HAP-1 (cell line): ENCODE measurements at regions not wholly inside any gene's neighbourhood (a gene's known extent, or its start where the extent isn't known, plus 50 kb on each side); places are given as distances from the start of the nearest gene placed in this dataset.

Experiments
- DNase-seq, 2 experiments: peaks; one replicate each; pipeline ENCODE4 v3.0.0-alpha.2; 2016 to 2020; ENCODE audit warnings: low spot score in 2 of 2
- H3K27me3 ChIP-seq: fragments of 250-450 bp; sonication (Bioruptor Pico); 2 replicates; pipeline ENCODE4 v1.5.1; 2020; ENCODE audit warnings: low read depth, mild to moderate bottlenecking, moderate library complexity
- H3K36me3 ChIP-seq: fragments of 250-450 bp; sonication (Bioruptor Pico); replicated peaks from 2 replicates; pipeline ENCODE4 v1.5.1; 2020; ENCODE audit warnings: mild to moderate bottlenecking
- H3K4me1 ChIP-seq: fragments of 250-450 bp; sonication (Bioruptor Pico); 2 replicates; pipeline ENCODE4 v1.5.1; 2020; ENCODE audit warnings: mild to moderate bottlenecking
- H3K4me3 ChIP-seq: fragments of 250-450 bp; sonication (Bioruptor Pico); 2 replicates; pipeline ENCODE4 v1.5.1; 2020; ENCODE audit warnings: mild to moderate bottlenecking, moderate library complexity
- H3K9me3 ChIP-seq: fragments of 250-450 bp; sonication (Bioruptor Pico); 2 replicates; pipeline ENCODE4 v1.5.1; 2020; ENCODE audit warnings: mild to moderate bottlenecking, moderate library complexity
- in situ Hi-C: fragments of 300-500 bp; cut with MboI; formaldehyde crosslinking; loops from 3 replicates; pipeline ENCODE4 v1.14.3; 2020; ENCODE audit warnings: low sequenced_read_pairs, inconsistent platforms, mixed read lengths

DNA sequence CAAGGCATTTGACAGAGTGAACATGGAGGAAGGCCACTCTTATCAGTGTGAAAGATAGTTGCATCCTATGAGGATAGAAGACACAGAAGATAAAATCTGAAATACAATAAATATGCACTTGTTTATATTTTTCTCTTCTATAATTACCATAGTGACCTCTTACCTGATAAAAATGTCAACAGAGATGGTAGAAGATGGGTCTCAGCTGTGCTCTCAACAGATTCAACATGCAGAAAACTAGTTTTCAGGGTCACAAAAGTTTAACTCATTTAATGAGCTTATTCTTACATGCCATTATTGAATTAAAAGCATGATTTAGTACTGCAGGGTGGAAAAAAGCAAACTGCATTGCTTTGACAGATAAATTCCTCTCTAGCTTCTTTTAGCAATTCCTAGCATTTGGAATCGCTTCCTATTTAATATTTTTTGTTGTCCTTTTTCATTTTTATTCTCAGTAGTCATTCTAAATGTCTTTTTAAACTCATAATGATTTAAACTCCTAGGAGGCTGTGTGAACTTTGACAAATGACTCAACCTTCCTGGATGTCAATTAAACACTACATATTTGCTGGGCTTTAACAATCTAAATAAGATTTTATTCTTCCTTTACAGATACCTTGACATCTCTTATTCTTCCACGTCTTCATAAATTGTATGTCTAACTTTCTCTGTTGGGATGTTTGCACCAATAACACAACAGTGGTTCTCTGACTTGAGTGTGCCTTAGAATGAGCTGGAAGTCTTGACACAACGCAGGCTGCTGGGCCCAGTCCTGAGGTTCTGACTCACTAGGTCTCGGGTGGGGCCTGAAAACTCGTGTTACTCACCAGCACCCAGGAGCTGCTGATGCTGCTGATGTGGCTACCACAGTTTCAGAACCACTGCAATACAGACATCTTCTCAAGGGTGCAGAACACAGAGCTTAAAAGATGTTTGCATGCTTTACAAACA is 565.5 kb upstream of the IGFBP3 start:
- H3K4me1 ChIP-seq: no peaks in the 10 kb centered on the region
- no peak overlapping the region for H3K4me3 ChIP-seq
- in situ Hi-C loops: no loop called here
- H3K27me3 ChIP-seq: no peaks in the 10 kb centered on the region
- no peak for DNase-seq
- H3K9me3 ChIP-seq: peaks cover 3% of the 10 kb centered on the region; the same call in 1 of the 2 replicates
- no peaks in the 10 kb centered on the region for H3K36me3 ChIP-seq

DNA sequence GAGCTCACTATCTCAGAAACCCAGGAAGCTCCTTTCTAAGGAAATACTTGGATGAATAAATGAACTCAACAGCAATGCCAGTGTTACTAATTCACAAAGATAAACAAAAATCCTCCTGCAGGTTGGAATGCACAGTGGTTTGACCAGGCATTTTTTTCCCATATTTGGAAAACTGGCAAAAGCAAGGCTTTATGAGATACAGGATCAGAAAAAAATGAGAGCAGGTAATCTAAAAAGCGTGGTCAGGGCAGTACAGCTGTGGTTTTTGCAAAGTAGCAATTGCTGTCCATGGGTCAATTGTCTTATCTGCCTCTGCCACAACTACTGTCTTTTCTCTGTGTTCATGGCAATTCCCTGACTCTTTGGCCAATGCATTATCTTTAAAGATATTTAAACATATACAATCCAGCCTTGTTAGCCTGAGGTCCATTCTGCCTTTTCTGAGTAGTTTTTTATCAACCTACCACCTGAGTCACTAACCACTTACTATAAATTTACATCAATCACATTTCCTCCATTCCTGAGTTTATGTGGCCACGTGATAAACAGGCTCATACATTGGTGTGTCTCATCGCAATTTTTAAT is 564.5 kb upstream of the IGFBP3 start:
- H3K27me3 ChIP-seq: no peaks in the 10 kb centered on the region
- no peak overlapping the region for H3K4me3 ChIP-seq
- in situ Hi-C loops: no loop called here
- H3K4me1 ChIP-seq: no peaks in the 10 kb centered on the region
- no peak for DNase-seq
- H3K9me3 ChIP-seq: no peaks in the 10 kb centered on the region
- H3K36me3 ChIP-seq: no peaks in the 10 kb centered on the region

DNA sequence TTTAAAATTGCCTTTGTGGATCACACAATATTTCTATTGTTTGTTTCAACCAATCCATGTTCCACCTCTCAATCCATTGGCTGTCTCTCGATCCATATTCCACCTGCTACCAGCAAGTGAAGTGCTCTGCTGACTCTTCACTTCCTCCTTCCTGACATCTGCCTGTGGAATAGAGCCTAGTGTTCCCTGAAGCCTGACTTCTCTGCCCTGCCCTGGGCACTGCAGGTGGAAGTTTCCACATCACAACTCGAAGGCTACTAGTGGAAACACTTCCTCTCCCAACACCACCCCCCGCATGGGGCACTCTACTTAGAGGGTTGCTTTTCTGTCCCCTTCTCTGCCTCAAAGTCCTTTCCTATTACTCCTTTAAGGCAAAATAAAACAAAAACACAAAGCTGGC is 563.8 kb upstream of the IGFBP3 start:
- H3K4me3 ChIP-seq: no peak overlapping the region
- no peaks in the 10 kb centered on the region for H3K9me3 ChIP-seq
- no peaks in the 10 kb centered on the region for H3K27me3 ChIP-seq
- H3K4me1 ChIP-seq: no peaks in the 10 kb centered on the region
- H3K36me3 ChIP-seq: no peaks in the 10 kb centered on the region
- DNase-seq: no peak
- in situ Hi-C loops: no loop called here

DNA sequence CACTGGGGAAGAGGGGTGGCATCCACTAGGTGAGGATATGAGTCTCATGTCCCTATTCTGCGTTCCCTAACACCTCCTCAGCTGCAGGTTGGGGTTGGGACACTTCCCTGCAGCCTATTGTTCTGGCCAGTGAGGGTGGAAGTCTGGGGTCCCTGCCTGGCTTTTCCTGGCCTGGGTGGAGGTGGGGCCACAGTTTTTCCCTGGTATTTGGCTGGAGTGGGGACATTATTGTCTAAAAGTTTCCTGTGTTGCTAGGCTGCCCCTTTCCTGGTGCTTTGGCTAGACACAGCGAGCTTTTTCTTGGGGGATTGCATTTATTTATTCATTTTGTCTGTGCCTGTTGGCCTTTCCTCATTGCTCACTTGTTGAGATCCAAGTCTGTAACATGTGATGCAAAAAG is 559.5 kb upstream of the IGFBP3 start:
- Histone ChIP-seq H3K9me3 (no peaks in the 10 kb centered on the region), H3K36me3 (no peaks in the 10 kb centered on the region), H3K4me3 (no peak overlapping the region), H3K4me1 (no peaks in the 10 kb centered on the region), H3K27me3 (no peaks in the 10 kb centered on the region)
- in situ Hi-C loops: no loop called here
- no peak for DNase-seq

DNA sequence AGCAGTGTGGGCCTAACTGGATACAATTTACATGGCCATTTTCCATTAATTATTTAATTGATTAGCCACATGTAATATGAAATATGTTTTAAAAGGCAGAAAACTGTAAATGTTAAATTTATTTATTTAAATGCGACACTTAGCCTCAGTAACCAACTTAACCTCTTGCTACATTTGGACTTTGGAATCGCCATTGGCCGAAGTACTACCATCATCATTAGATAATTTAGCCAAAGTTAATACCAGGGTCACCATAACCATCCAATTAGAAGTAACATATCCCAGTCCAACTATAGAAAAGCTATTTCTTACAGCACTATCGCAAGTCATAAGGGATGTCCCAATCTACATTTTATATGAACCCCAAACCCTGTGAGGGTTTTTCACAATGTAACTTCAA is 558.6 kb upstream of the IGFBP3 start:
- H3K4me3 ChIP-seq: no peak overlapping the region
- no peaks in the 10 kb centered on the region for H3K9me3 ChIP-seq
- H3K27me3 ChIP-seq: no peaks in the 10 kb centered on the region
- H3K36me3 ChIP-seq: no peaks in the 10 kb centered on the region
- no peaks in the 10 kb centered on the region for H3K4me1 ChIP-seq
- in situ Hi-C loops: no loop called here
- DNase-seq: no peak

DNA sequence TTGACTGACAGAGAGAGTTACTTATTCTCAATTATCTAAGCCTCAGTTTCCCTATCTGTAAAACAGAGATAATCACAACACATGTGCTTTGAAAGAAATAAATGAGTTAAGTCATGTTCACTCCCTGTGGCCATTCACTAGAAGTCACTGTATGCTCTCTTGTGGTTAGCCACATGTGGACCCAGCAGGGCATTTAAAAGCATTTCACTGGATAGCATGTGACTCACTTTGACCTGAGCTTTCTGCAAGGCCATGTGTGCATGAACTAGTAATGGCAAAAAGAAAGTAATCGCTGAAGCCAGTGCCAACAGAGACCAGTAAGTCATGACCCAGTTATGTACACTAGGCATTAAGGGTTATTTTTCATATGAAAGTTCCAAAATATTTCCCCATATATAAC is 557.0 kb upstream of the IGFBP3 start:
- in situ Hi-C loops: no loop called here
- DNase-seq: no peak

DNA sequence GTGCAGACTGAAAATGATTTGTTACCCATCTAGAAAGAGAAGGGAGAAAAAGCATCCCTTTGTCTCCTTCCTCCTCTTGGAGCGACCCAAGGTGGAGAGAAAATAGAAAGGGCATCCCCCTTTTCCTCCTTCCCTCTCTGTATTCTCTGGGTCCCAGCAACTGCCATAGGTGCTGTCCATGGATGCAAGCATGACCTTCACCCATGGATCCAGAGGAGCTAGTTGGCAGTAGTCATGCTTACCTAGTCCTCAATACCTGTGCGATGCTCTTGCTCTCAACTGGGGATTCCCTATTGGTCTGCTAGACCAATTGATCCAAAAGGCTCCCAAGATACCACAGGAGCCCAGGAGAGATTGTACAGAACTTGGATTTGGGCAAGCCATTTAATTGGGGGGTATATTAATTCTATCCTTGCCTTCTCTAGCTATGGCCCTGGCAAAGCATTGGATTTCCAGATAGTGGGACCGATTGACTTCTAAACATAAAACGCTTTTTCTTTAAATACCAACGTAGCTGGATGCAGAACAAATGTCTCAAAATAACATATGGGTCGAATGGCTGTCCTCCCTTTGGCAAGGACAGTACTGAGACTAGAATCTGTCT is 547.8 kb upstream of the IGFBP3 start:
- in situ Hi-C loops: no loop called here
- Histone ChIP-seq H3K27me3 (no peaks in the 10 kb centered on the region), H3K36me3 (no peaks in the 10 kb centered on the region), H3K4me1 (no peaks in the 10 kb centered on the region), H3K9me3 (peaks cover 10% of the 10 kb centered on the region), H3K4me3 (no peak overlapping the region)
- peak in 1 of 2 experiments; percentile 7 for DNase-seq

More for the DNA sequence above, 557.0 kb upstream of the IGFBP3 start:
- Histone ChIP-seq H3K27me3 (no peaks in the 10 kb centered on the region), H3K4me1 (no peaks in the 10 kb centered on the region), H3K4me3 (no peak overlapping the region), H3K36me3 (no peaks in the 10 kb centered on the region), H3K9me3 (no peaks in the 10 kb centered on the region)

DNA sequence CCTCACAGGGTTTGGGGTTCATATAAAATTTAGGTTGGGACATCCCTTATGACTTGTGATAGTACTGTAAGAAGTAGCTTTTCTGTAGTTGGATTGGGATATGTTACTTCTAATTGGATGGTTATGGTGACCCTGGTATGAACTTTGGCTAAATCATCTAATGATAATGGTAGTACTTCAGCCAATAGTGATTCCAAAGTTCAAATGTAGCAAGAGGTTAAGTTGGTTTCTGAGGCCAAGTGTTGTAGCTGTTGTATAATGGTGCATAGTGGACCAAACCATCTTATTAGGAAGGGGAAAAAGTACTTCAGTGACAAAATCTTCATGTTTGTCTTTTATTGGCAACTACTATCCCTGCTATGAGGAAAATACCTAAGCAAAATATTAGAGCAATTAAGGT is 542.1 kb upstream of the IGFBP3 start:
- no peaks in the 10 kb centered on the region for H3K36me3 ChIP-seq
- H3K4me1 ChIP-seq: no peaks in the 10 kb centered on the region
- in situ Hi-C loops: no loop called here
- DNase-seq: no peak
- no peaks in the 10 kb centered on the region for H3K27me3 ChIP-seq
- H3K9me3 ChIP-seq: no peaks in the 10 kb centered on the region; the same call in 1 of the 2 replicates
- no peak overlapping the region for H3K4me3 ChIP-seq

DNA sequence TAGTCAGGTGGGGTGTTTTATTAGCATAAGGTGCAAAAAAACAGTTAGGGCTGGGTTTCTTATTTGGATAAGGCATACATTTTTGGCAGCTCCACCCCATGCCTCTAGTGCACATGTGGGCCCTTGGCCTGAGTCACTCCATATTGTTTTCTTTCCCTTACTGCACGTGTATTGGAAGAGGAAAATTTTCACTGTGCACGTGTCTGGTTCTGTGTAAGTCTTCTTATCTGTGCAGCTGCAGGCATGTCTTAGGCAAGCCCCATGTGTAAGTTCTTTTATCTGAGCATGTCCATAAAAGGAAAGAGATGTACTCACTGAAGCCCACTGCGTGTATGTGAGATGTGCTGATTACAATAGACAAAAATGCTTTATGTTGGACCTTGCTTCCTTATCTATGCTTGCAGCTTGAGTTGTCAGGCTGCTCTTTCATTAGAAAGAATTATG is 540.3 kb upstream of the IGFBP3 start:
- no peak overlapping the region for H3K4me3 ChIP-seq
- no peak for DNase-seq
- no peaks in the 10 kb centered on the region for H3K36me3 ChIP-seq
- no peaks in the 10 kb centered on the region for H3K9me3 ChIP-seq
- no peaks in the 10 kb centered on the region for H3K27me3 ChIP-seq
- in situ Hi-C loops: no loop called here
- H3K4me1 ChIP-seq: no peaks in the 10 kb centered on the region

DNA sequence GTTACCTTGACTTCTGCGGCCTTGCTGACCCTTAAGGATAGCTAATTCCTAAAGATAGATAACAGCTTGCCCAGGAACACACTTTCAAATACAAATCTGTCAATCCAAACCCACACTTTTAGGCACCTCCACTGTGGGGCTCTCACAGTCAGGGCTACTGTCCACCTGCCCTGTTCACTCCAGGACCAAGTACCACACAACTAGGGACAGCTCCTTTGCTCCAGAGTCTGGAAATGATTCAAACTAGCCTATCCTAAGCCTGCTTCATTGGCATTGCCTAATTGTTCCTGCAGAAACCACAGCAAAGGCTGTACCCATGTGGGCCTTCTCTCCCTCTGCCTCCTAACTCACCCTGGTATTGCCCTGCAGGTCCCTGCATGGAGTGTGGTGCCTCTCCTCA is 538.9 kb upstream of the IGFBP3 start:
- no peak for DNase-seq
- in situ Hi-C loops: no loop called here
- Histone ChIP-seq H3K9me3 (no peaks in the 10 kb centered on the region), H3K4me1 (no peaks in the 10 kb centered on the region), H3K4me3 (no peak overlapping the region), H3K36me3 (no peaks in the 10 kb centered on the region), H3K27me3 (no peaks in the 10 kb centered on the region)

DNA sequence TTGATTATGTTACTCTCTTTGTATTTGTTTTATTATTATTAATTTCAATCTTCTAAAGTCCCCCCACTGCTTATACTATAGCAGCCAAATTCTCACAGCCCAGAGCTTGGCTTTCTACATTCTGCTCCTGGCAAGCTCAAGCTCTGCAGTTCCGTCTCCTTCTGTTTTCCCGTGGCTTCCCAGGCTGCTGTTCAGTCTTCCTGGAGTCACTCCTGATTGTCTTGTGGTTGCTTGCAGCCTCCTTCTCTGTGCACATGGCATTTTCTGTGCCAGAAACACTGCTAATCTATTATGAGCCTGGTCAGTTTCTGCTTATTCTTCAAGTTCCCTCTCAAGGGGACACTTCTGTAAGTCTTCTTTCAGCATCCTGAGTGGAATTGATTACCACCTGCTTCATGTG is 533.7 kb upstream of the IGFBP3 start:
- DNase-seq: no peak
- in situ Hi-C loops: no loop called here
- no peaks in the 10 kb centered on the region for H3K4me1 ChIP-seq
- no peak overlapping the region for H3K4me3 ChIP-seq
- no peaks in the 10 kb centered on the region for H3K27me3 ChIP-seq
- no peaks in the 10 kb centered on the region for H3K36me3 ChIP-seq
- no peaks in the 10 kb centered on the region for H3K9me3 ChIP-seq

DNA sequence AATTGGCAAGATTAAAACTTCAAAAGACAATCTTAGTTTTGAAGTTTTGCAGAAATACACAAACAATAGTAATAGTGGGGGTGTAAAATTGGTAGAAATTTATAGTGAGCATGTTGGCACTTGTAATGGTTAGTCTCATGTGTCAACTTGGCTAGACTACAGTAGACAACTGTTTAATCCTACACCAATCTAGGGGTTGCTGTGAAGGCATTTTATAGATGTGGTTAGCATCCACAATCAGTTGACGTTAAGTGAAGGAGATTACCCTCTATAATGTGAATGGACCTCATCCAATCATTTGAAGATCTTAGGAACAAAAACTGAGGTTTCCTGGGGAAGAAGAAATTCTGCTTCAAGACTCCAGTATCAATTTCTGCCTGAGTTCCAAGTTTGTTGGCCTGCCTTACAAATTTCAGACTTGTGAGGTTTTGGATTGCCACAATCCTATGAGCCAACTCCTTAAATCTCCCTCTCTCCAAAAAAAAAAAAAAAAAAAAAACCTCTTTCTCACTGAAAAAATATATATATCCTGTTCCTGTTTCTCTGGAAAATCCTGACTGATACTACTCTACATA is 531.6 kb upstream of the IGFBP3 start:
- DNase-seq: no peak
- in situ Hi-C loops: no loop called here
- H3K27me3 ChIP-seq: no peaks in the 10 kb centered on the region

DNA sequence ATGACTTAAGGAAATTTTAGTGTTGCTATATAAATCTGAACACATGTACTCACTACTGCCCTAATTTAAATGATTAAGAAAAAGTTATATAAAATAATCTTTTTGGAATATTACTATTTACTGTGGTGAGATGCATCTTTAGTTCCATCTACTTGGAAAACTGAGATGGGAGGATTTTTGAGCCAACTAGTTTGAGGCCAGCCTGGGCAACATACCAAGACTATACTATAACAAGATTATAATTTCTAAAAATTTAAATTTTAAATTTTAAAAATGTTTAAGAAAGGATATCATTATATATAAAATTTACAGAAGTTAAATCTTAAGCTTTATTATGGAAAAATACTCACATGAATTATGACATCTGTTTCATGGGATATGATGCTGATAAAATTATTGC is 530.8 kb upstream of the IGFBP3 start:
- in situ Hi-C loops: no loop called here
- no peak for DNase-seq
- no peaks in the 10 kb centered on the region for H3K9me3 ChIP-seq

More for the DNA sequence above, 531.6 kb upstream of the IGFBP3 start:
- H3K36me3 ChIP-seq: no peaks in the 10 kb centered on the region
- H3K4me1 ChIP-seq: no peaks in the 10 kb centered on the region
- H3K9me3 ChIP-seq: no peaks in the 10 kb centered on the region
- no peak overlapping the region for H3K4me3 ChIP-seq

DNA sequence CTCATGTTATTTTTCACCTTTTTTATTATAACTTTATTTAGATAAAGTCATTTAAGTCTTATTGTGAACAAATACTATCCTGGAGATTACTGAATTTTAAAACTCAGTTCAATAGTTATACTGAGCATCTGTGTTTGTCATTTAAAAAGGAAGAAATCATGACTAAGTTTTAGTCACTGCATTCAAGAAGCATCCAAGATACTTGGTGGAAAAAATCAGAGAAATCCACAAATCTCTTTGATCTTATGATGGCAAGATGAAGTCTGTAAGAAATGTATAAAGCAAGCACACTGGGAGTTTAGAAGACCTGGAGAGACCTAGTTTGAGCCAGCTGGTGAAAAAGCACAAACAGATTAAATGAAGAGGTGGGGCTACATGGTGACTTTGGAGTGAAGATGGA is 529.8 kb upstream of the IGFBP3 start:
- Histone ChIP-seq H3K9me3 (no peaks in the 10 kb centered on the region), H3K4me1 (no peaks in the 10 kb centered on the region), H3K27me3 (no peaks in the 10 kb centered on the region), H3K36me3 (no peaks in the 10 kb centered on the region), H3K4me3 (no peak overlapping the region)
- DNase-seq: no peak
- in situ Hi-C loops: no loop called here

More for the DNA sequence above, 530.8 kb upstream of the IGFBP3 start:
- Histone ChIP-seq H3K4me1 (no peaks in the 10 kb centered on the region), H3K36me3 (no peaks in the 10 kb centered on the region), H3K4me3 (no peak overlapping the region), H3K27me3 (no peaks in the 10 kb centered on the region)
